HepG2 (cell line): ENCODE measurements at regions not wholly inside any gene's neighbourhood (a gene's known extent, or its start where the extent isn't known, plus 50 kb on each side); places are given as distances from the start of the nearest gene placed in this dataset.
A peak's percentile ranks its signal among the peaks of the same experiment; 100 is the strongest.

Experiments used
- ATAC-seq: fragments of 200-7000 bp; cut with Tn5 transposase; 3 replicates; pipeline ENCODE4 v1.9.1; 2020; ENCODE audit warnings: mild to moderate bottlenecking, moderate library complexity
- BruUV-seq: library from RNA; stranded (reverse); fragments of 400-500 nt; replicated peaks from 2 replicates; lab custom pipeline; 2021; lab: Mats Ljungman, UMichigan
- CTCF ChIA-PET: fragments of 300-600 bp; formaldehyde crosslinking; extraction: SDS; loops from one replicate; lab custom pipeline; 2021; ENCODE audit warnings: low total read pairs, inconsistent platforms, low intra/inter-chr PET ratio; lab: Yijun Ruan, JAX
- POLR2A ChIA-PET: fragments of 350-600 bp; sonication (Branson Sonifier 250); formaldehyde crosslinking; loops from one replicate; lab custom pipeline; 2020; ENCODE audit warnings: antibody characterized with exemption, inconsistent platforms; lab: Yijun Ruan, JAX
- DNase-seq: peaks from one replicate; pipeline ENCODE4 v3.0.0-alpha.2; 2015; ENCODE audit warnings: low spot score
- FAIRE-seq: peaks from 3 replicates; lab custom pipeline; 2011; peaks lifted over from hg19 to GRCh38; lab: Jason Lieb, UNC
- H2AFZ ChIP-seq: one replicate; pipeline ENCODE4 v1.6.1; 2011; ENCODE audit warnings: low read length, inconsistent platforms
- H3K27ac ChIP-seq: fragments of 300-600 bp; 3 replicates; pipeline ENCODE4 v1.8.0; 2011; ENCODE audit warnings: mixed run types, mild to moderate bottlenecking, mixed read lengths, low read length, inconsistent platforms; ENCODE audit not compliant: insufficient read depth; ENCODE audit errors: extremely low read length
- H3K27me3 ChIP-seq, 2 experiments: fragments of 200-600 bp in 1 of 2; 2 replicates in 1 of 2; 3 replicates in 1 of 2; pipeline versions ENCODE4 v1.6.0 to v1.8.0; 2011; ENCODE audit warnings: low read length in 2 of 2, mild to moderate bottlenecking in 2 of 2, moderate library complexity in 2 of 2, inconsistent platforms in 1 of 2; ENCODE audit not compliant: insufficient read depth in 2 of 2, control insufficient read depth in 1 of 2
- H3K36me3 ChIP-seq, 2 experiments: fragments of 200-600 bp in 1 of 2; replicated peaks in 1 of 2; 2 replicates in 1 of 2; 3 replicates in 1 of 2; pipeline versions ENCODE4 v1.5.1 to v1.8.0; 2011; ENCODE audit warnings: low read length in 2 of 2, inconsistent platforms in 1 of 2; ENCODE audit not compliant: insufficient read depth in 2 of 2, control insufficient read depth in 1 of 2
- H3K4me1 ChIP-seq: 2 replicates; pipeline ENCODE4 v1.5.1; 2012; ENCODE audit warnings: low read length, inconsistent platforms; ENCODE audit not compliant: insufficient read depth
- H3K4me2 ChIP-seq: 2 replicates; pipeline ENCODE4 v1.6.0; 2011; ENCODE audit warnings: low read depth, low read length, inconsistent platforms
- H3K4me3 ChIP-seq, 3 experiments: fragments of 200-600 bp in 1 of 3; sonication (generic), shearing (Covaris generic) in 1 of 3; replicated peaks in 1 of 3; 2 replicates each; pipeline ENCODE4 v1.5.1; 2011 to 2016; ENCODE audit warnings: low read length in 3 of 3, inconsistent platforms in 2 of 3, low read depth in 2 of 3, mild to moderate bottlenecking in 2 of 3, control low read depth in 1 of 3, mixed read lengths in 1 of 3; ENCODE audit not compliant: insufficient read depth in 1 of 3
- H3K79me2 ChIP-seq: one replicate; pipeline ENCODE4 v1.6.1; 2011; ENCODE audit warnings: low read length, inconsistent platforms; ENCODE audit not compliant: insufficient read depth
- H3K9ac ChIP-seq: 2 replicates; pipeline ENCODE4 v1.6.0; 2011; ENCODE audit warnings: mild to moderate bottlenecking, low read depth, low read length, inconsistent platforms; ENCODE audit not compliant: insufficient read depth
- H3K9me3 ChIP-seq: 2 replicates; pipeline ENCODE4 v1.5.1; 2012; ENCODE audit warnings: mild to moderate bottlenecking, low read length
- H4K20me1 ChIP-seq: 2 replicates; pipeline ENCODE4 v1.6.0; 2011; ENCODE audit warnings: inconsistent platforms, mild to moderate bottlenecking, low read length, moderate library complexity; ENCODE audit not compliant: insufficient read depth
- ATF7 ChIP-seq, 2 experiments: fragments of 450-650 bp in 1 of 2; sonication (generic) in 1 of 2; formaldehyde crosslinking in 1 of 2; IDR thresholded peaks; 2 replicates each; pipeline versions ENCODE4 v1.4.0 to v1.6.1; 2016 to 2020; ENCODE audit warnings: antibody characterized with exemption in 1 of 2, mild to moderate bottlenecking in 1 of 2, missing genetic modification reagents in 1 of 2
- CEBPB ChIP-seq: IDR thresholded peaks from 2 replicates; pipeline ENCODE4 v1.6.1; 2011; ENCODE audit warnings: low read depth, low read length, improper control_type of control experiment, borderline replicate concordance
- EED ChIP-seq: sonication (generic); formaldehyde crosslinking; IDR thresholded peaks from 2 replicates; pipeline ENCODE4 v1.5.0; 2020; ENCODE audit warnings: mild to moderate bottlenecking, missing genetic modification reagents
- ELF3 ChIP-seq: IDR thresholded peaks from 2 replicates; pipeline ENCODE4 v1.6.1; 2016; ENCODE audit warnings: missing genetic modification reagents, missing compliant biosample characterization
- KLF12 ChIP-seq: sonication (generic); formaldehyde crosslinking; IDR thresholded peaks from 2 replicates; pipeline ENCODE4 v1.4.0; 2020; ENCODE audit warnings: missing genetic modification reagents, borderline replicate concordance
- NCOA1 ChIP-seq: sonication (generic); formaldehyde crosslinking; IDR thresholded peaks from 2 replicates; pipeline ENCODE4 v1.9.0; 2021; ENCODE audit warnings: missing genetic modification reagents
- NFKB2 ChIP-seq: sonication (generic); formaldehyde crosslinking; IDR thresholded peaks from 2 replicates; pipeline ENCODE4 v1.4.0; 2020; ENCODE audit warnings: missing genetic modification reagents, borderline replicate concordance
- SP2 ChIP-seq: sonication (generic); formaldehyde crosslinking; IDR thresholded peaks from 2 replicates; pipeline ENCODE4 v1.5.1; 2020; ENCODE audit warnings: mild to moderate bottlenecking, missing genetic modification reagents
- TBP ChIP-seq: sonication (generic); formaldehyde crosslinking; IDR thresholded peaks from 2 replicates; pipeline ENCODE4 v1.5.0; 2020; ENCODE audit warnings: missing genetic modification reagents
- ZBTB7A ChIP-seq: sonication (generic); formaldehyde crosslinking; IDR thresholded peaks from 2 replicates; pipeline ENCODE4 v1.8.0; 2022; ENCODE audit warnings: mild to moderate bottlenecking, missing genetic modification reagents
- ZNF143 ChIP-seq: sonication (generic); formaldehyde crosslinking; IDR thresholded peaks from 2 replicates; pipeline ENCODE4 v1.4.0; 2020; ENCODE audit warnings: missing genetic modification reagents
- ZNF329 ChIP-seq: sonication (generic); formaldehyde crosslinking; IDR thresholded peaks from 2 replicates; pipeline ENCODE4 v1.9.0; 2021; ENCODE audit warnings: low read depth, mild to moderate bottlenecking, missing genetic modification reagents
- ZNF382 ChIP-seq: sonication (generic); formaldehyde crosslinking; IDR thresholded peaks from 2 replicates; pipeline ENCODE4 v1.5.0; 2020; ENCODE audit warnings: missing genetic modification reagents, mild to moderate bottlenecking, borderline replicate concordance
- ZNF704 ChIP-seq: sonication (generic); formaldehyde crosslinking; IDR thresholded peaks from 2 replicates; pipeline ENCODE4 v1.8.1; 2023; ENCODE audit warnings: mild to moderate bottlenecking, inconsistent platforms, moderate library complexity, missing genetic modification reagents, borderline replicate concordance
- WGBS: methylation state at CpG from one replicate; pipeline ENCODE4 v1.1.6; 2017; ENCODE audit warnings: low lambda C conversion rate; 5-methylcytosine and 5-hydroxymethylcytosine counted together
- in situ Hi-C: cut with HindIII; loops from 2 replicates; pipeline ENCODE4 v1.10.0; 2017; ENCODE audit warnings: low pct_unique_long_range_greater_than_20kb; ENCODE audit not compliant: extremely low pct_ligation_motif_present
- intact Hi-C: fragments of 100-400 bp; cut with micrococcal nuclease; formaldehyde crosslinking; loops from one replicate; pipeline ENCODE4 v1.10.0; 2022; ENCODE audit not compliant: unreplicated experiment

GRCh38 chr5:31130676-31131075 lies 62.8 kb upstream of the CDH6 start:
- Histone ChIP-seq H3K4me1 (no peaks in the 10 kb centered on the region), H3K4me3 (no peak overlapping the region), H3K9me3 (no peaks in the 10 kb centered on the region), H2AFZ (no peak overlapping the region), H3K27me3 (no peaks in the 10 kb centered on the region; a peak in 1 of 5 replicates), H4K20me1 (no peaks in the 10 kb centered on the region), H3K27ac (no peak overlapping the region), H3K4me2 (no peak overlapping the region), H3K9ac (no peak overlapping the region), H3K36me3 (no peaks in the 10 kb centered on the region), H3K79me2 (no peaks in the 10 kb centered on the region)
- no TSS peak for BruUV-seq
- DNase-seq (no peak), ATAC-seq (no peak), FAIRE-seq (no peak)
- intact Hi-C loops: no loop called here
- ChIA-PET POLR2A (no interaction called here), CTCF (no interaction called here)
- in situ Hi-C loops: no loop called here
- TF ChIP-seq ZNF143 (no peak), ATF7 (IDR thresholded peaks at IDR 0.05) (0 out of 2 replicates have a peak, but pooled peaks have one; percentile 3), ATF7 (CRISPR knock-in tag; IDR thresholded peaks at IDR 0.05) (no peak), NFKB2 (CRISPR knock-in tag) (no peak), EED (CRISPR knock-in tag) (no peak), CEBPB (peak; percentile 37; the same call in 1 of the 2 replicates), TBP (CRISPR knock-in tag) (no peak)
- 30% methylated on average over 2 of the region's 2 CpGs for WGBS

GRCh38 chr5:31124651-31125305 lies 68.7 kb upstream of the CDH6 start:
- no peaks in the 10 kb centered on the region; a peak in 1 of 5 replicates for H3K27me3 ChIP-seq
- H3K9me3 ChIP-seq: no peaks in the 10 kb centered on the region
- no peak for TF ChIP-seq NCOA1 (CRISPR knock-in tag)
- TF ChIP-seq KLF12 (CRISPR knock-in tag): no peak
- TF ChIP-seq ZNF382: no peak
- TF ChIP-seq ZNF329: no peak
- no peak for TF ChIP-seq SP2 (CRISPR knock-in tag)
- TF ChIP-seq ZBTB7A (CRISPR knock-in tag): no peak
- TF ChIP-seq ZNF704: no peak
- no peak for TF ChIP-seq ELF3 (CRISPR knock-in tag)
- no peak overlapping the region for H3K27ac ChIP-seq
- no peak overlapping the region for H3K4me3 ChIP-seq
- intact Hi-C loops: no loop called here
- CTCF ChIA-PET: no interaction called here
- in situ Hi-C loops: no loop called here
- BruUV-seq: no TSS peak
- H3K36me3 ChIP-seq: no peaks in the 10 kb centered on the region
- ATAC-seq (no peak), DNase-seq (no peak), FAIRE-seq (no peak)
- no peaks in the 10 kb centered on the region for H3K79me2 ChIP-seq
- no peaks in the 10 kb centered on the region for H4K20me1 ChIP-seq
- H3K4me2 ChIP-seq: no peak overlapping the region
- no peak overlapping the region for H3K9ac ChIP-seq
- no peaks in the 10 kb centered on the region for H3K4me1 ChIP-seq
- 35% methylated on average over 5 of the region's 5 CpGs for WGBS
- POLR2A ChIA-PET: no interaction called here
- no peak overlapping the region for H2AFZ ChIP-seq
